ENCODE measurements at regions not wholly inside any gene's neighbourhood (a gene's known extent, or its start where the extent isn't known, plus 50 kb on each side); places are given as distances from the start of the nearest gene placed in this dataset.

GRCh38 chr5:83815661-83816060 is 95.0 kb upstream of the HAPLN1 start:
- TF ChIP-seq CTCF (IDR thresholded peaks at IDR 0.05; ENCODE audit: low read depth, low read length) = no peak
- TF ChIP-seq MAX (IDR thresholded peaks at IDR 0.05; ENCODE audit: low read depth, low read length) = no peak
- TF ChIP-seq POLR2A (IDR thresholded peaks at IDR 0.05; ENCODE audit: extremely low read depth, insufficient read length) = no peak
- no peak for TF ChIP-seq MYC (IDR thresholded peaks at IDR 0.05; ENCODE audit: low read depth, low read length)

Data from NB4 (cell line).